ENCODE measurements at regions not wholly inside any gene's neighbourhood (a gene's known extent, or its start where the extent isn't known, plus 50 kb on each side); places are given as distances from the start of the nearest gene placed in this dataset.

DNA sequence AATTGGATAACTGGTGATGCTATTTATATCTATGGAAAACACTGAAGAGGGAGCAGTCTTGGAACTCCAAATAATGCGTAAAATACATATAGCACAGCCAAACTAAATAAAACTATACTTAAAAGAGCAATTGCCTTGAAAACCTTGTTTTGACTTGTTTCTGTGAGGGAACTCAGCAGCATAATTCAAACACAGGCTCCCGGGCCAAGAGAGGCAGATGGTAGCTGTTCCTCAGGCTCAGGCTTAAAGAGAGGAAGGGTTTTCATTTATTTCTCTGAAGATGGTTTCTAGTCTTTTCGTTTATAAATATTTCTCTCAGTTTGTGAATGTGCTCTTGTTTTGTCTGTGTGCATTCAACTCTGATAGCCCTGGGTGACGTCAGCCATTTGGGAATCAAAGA, 82.4 kb downstream of the FANCF start:
- TF ChIP-seq, protein P1, sequence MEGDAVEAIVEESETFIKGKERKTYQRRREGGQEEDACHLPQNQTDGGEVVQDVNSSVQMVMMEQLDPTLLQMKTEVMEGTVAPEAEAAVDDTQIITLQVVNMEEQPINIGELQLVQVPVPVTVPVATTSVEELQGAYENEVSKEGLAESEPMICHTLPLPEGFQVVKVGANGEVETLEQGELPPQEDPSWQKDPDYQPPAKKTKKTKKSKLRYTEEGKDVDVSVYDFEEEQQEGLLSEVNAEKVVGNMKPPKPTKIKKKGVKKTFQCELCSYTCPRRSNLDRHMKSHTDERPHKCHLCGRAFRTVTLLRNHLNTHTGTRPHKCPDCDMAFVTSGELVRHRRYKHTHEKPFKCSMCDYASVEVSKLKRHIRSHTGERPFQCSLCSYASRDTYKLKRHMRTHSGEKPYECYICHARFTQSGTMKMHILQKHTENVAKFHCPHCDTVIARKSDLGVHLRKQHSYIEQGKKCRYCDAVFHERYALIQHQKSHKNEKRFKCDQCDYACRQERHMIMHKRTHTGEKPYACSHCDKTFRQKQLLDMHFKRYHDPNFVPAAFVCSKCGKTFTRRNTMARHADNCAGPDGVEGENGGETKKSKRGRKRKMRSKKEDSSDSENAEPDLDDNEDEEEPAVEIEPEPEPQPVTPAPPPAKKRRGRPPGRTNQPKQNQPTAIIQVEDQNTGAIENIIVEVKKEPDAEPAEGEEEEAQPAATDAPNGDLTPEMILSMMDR (IDR thresholded peaks at IDR 0.05), result no peak
- no peak for TF ChIP-seq ZFX (IDR thresholded peaks at IDR 0.05; ENCODE audit: borderline replicate concordance)
